SK-N-SH (cell line): ENCODE measurements at regions not wholly inside any gene's neighbourhood (a gene's known extent, or its start where the extent isn't known, plus 50 kb on each side); places are given as distances from the start of the nearest gene placed in this dataset.

Experiments
- CTCF ChIA-PET: fragments of 300-600, 350-600 bp; formaldehyde crosslinking; extraction: SDS; loops from one replicate; lab custom pipeline; 2021; lab: Yijun Ruan, JAX
- POLR2A ChIA-PET: fragments of 350-600 bp; sonication (Branson Sonifier 250); formaldehyde crosslinking; extraction: SDS; loops from one replicate; lab custom pipeline; 2020; ENCODE audit warnings: antibody characterized with exemption, inconsistent platforms; lab: Yijun Ruan, JAX
- DNase-seq: peaks from one replicate; pipeline ENCODE4 v3.0.0; 2012
- H2AFZ ChIP-seq: fragments of 200-600 bp; sonication (generic); 2 replicates; pipeline ENCODE4 v1.8.1; 2016; ENCODE audit warnings: antibody characterized with exemption, mild to moderate bottlenecking, low read depth
- H3F3A ChIP-seq: fragments of 200-600 bp; sonication (generic); replicated peaks from 2 replicates; pipeline ENCODE3; 2016; ENCODE audit warnings: antibody characterized with exemption, mild to moderate bottlenecking; ENCODE audit not compliant: insufficient read depth
- H3K27ac ChIP-seq, 2 experiments: fragments of 200-500 bp in 1 of 2; fragments of 200-600 bp in 1 of 2; sonication (Bioruptor generic) in 1 of 2; sonication (generic), shearing (Covaris generic) in 1 of 2; 2 replicates each; pipeline versions ENCODE4 v1.5.1 to v1.6.1; 2014 to 2016; ENCODE audit warnings: low read depth in 2 of 2, inconsistent platforms in 1 of 2, low read length in 1 of 2, mild to moderate bottlenecking in 1 of 2, mixed read lengths in 1 of 2
- H3K27me3 ChIP-seq: fragments of 200-600 bp; sonication (generic), shearing (Covaris generic); 2 replicates; pipeline ENCODE4 v1.6.1; 2016; ENCODE audit warnings: mixed run types; ENCODE audit not compliant: insufficient read depth
- H3K36me3 ChIP-seq, 2 experiments: fragments of 200-500 bp in 1 of 2; fragments of 200-600 bp in 1 of 2; sonication (Bioruptor generic) in 1 of 2; sonication (generic) in 1 of 2; replicated peaks in 1 of 2; 2 replicates each; pipeline versions ENCODE3 to v1.5.1; 2014 to 2016; ENCODE audit warnings: low read length in 1 of 2, mild to moderate bottlenecking in 1 of 2; ENCODE audit not compliant: insufficient read depth in 2 of 2, control insufficient read depth in 1 of 2
- H3K4me1 ChIP-seq, 2 experiments: fragments of 200-500 bp in 1 of 2; fragments of 200-600 bp in 1 of 2; sonication (Bioruptor generic) in 1 of 2; sonication (generic), shearing (Covaris generic) in 1 of 2; 2 replicates each; pipeline versions ENCODE4 v1.5.1 to v1.6.1; 2014 to 2016; ENCODE audit warnings: low read depth in 1 of 2, low read length in 1 of 2, mixed run types in 1 of 2; ENCODE audit not compliant: insufficient read depth in 2 of 2, control insufficient read depth in 1 of 2
- H3K4me2 ChIP-seq: fragments of 200-600 bp; sonication (generic), shearing (Covaris generic); 2 replicates; pipeline ENCODE4 v1.6.1; 2017; ENCODE audit warnings: mixed run types
- H3K4me3 ChIP-seq, 2 experiments: fragments of 200-500 bp in 1 of 2; fragments of 200-600 bp in 1 of 2; sonication (Bioruptor generic) in 1 of 2; sonication (generic), shearing (Covaris generic) in 1 of 2; 2 replicates each; pipeline versions ENCODE4 v1.5.1 to v1.8.1; 2014 to 2016; ENCODE audit warnings: low read depth in 2 of 2, inconsistent platforms in 1 of 2, low read length in 1 of 2, mild to moderate bottlenecking in 1 of 2, mixed read lengths in 1 of 2, moderate library complexity in 1 of 2
- H3K79me2 ChIP-seq: fragments of 200-600 bp; sonication (generic); 2 replicates; pipeline ENCODE4 v1.8.1; 2017; ENCODE audit warnings: mild to moderate bottlenecking; ENCODE audit not compliant: insufficient read depth
- H3K9ac ChIP-seq: fragments of 200-600 bp; sonication (generic); 2 replicates; pipeline ENCODE4 v1.6.1; 2017; ENCODE audit warnings: mixed run types
- H3K9me2 ChIP-seq: fragments of 200-600 bp; sonication (generic); 2 replicates; pipeline ENCODE4 v1.6.1; 2017; ENCODE audit warnings: mixed run types
- H3K9me3 ChIP-seq: fragments of 200-600 bp; sonication (generic); 2 replicates; pipeline ENCODE4 v1.6.1; 2017; ENCODE audit warnings: mixed run types, mild to moderate bottlenecking, moderate library complexity
- H4K20me1 ChIP-seq: fragments of 200-600 bp; sonication (generic); 2 replicates; pipeline ENCODE4 v1.6.1; 2017; ENCODE audit warnings: mild to moderate bottlenecking, mixed run types; ENCODE audit not compliant: insufficient read depth
- CHD2 ChIP-seq: fragments of 150-350 bp; IDR thresholded peaks from 2 replicates; pipeline ENCODE4 v1.6.1; 2018; ENCODE audit warnings: low read length; ENCODE audit not compliant: partially characterized antibody
- EZH2phosphoT487 ChIP-seq: fragments of 200-600 bp; sonication (generic); IDR thresholded peaks from 2 replicates; pipeline ENCODE4 v1.6.1; 2017; ENCODE audit warnings: low read depth, mixed run types, mild to moderate bottlenecking, antibody characterized with exemption, moderate library complexity, borderline replicate concordance
- FOXJ3 ChIP-seq: sonication (generic); formaldehyde crosslinking; IDR thresholded peaks from 2 replicates; pipeline ENCODE4 v1.5.1; 2020; ENCODE audit warnings: mild to moderate bottlenecking, missing genetic modification reagents
- IRF3 ChIP-seq: fragments of 150-350 bp; IDR thresholded peaks from 2 replicates; pipeline ENCODE4 v1.6.1; 2016; ENCODE audit warnings: mild to moderate bottlenecking, low read depth, low read length
- JUND ChIP-seq: IDR thresholded peaks from 2 replicates; pipeline ENCODE4 v1.4.0; 2012
- MAX ChIP-seq: IDR thresholded peaks from 2 replicates; pipeline ENCODE4 v1.4.0; 2012; ENCODE audit warnings: low read depth
- NFIC ChIP-seq: IDR thresholded peaks from 2 replicates; pipeline ENCODE4 v1.4.0; 2012; ENCODE audit warnings: borderline replicate concordance
- RCOR1 ChIP-seq: fragments of 150-350 bp; IDR thresholded peaks from 2 replicates; pipeline ENCODE4 v1.6.1; 2017; ENCODE audit warnings: antibody characterized with exemption, low read length
- RFX5 ChIP-seq: IDR thresholded peaks from 2 replicates; pipeline ENCODE4 v1.6.1; 2012; ENCODE audit warnings: mild to moderate bottlenecking, improper control_type of control experiment, low read length
- RXRA ChIP-seq: IDR thresholded peaks from 2 replicates; pipeline ENCODE4 v1.4.0; 2012; ENCODE audit warnings: low read depth, mild to moderate bottlenecking, borderline replicate concordance
- TEAD4 ChIP-seq: IDR thresholded peaks from 2 replicates; pipeline ENCODE4 v1.4.0; 2012; ENCODE audit warnings: mild to moderate bottlenecking, borderline replicate concordance; ENCODE audit not compliant: insufficient read depth
- USF1 ChIP-seq: IDR thresholded peaks from 2 replicates; pipeline ENCODE4 v1.4.0; 2012; ENCODE audit warnings: low read depth, borderline replicate concordance
- ZBTB33 ChIP-seq: IDR thresholded peaks from 2 replicates; pipeline ENCODE4 v1.4.0; 2012; ENCODE audit warnings: low read depth, borderline replicate concordance
- WGBS: methylation state at CpG from one replicate; pipeline ENCODE4 v1.1.6; 2017; ENCODE audit warnings: low lambda C conversion rate; 5-methylcytosine and 5-hydroxymethylcytosine counted together

GRCh38 chr11:15645201-15645600, 530.5 kb downstream of the INSC start (continued):
- TF ChIP-seq EZH2phosphoT487 (no peak), NFIC (no peak), JUND (no peak), RFX5 (no peak), ZBTB33 (no peak)

- WGBS, result 70% methylated on average over 9 of the region's 14 CpGs
- ChIA-PET CTCF (interaction anchor here (0.6 to 2.8 kb wide), 70 partner anchors 8 to 964 kb away, joined by 3 to 37 read pairs (median 5); no protein-coding TSS in a partner anchor), POLR2A (interaction anchor here (0.5 to 1.6 kb wide), 15 partner anchors 10 to 964 kb away, joined by 3 to 12 read pairs (median 3); no protein-coding TSS in a partner anchor)
- TF ChIP-seq ZBTB33, result no peak
- no peak for TF ChIP-seq IRF3
- TF ChIP-seq RXRA, result no peak
- TF ChIP-seq TEAD4, result no peak
- no peak for TF ChIP-seq USF1
- TF ChIP-seq EZH2phosphoT487, result no peak
- no peak for TF ChIP-seq CHD2
- TF ChIP-seq RCOR1, result no peak
- no peak for TF ChIP-seq RFX5
- no peak for TF ChIP-seq MAX
- TF ChIP-seq FOXJ3 (CRISPR knock-in tag), result no peak
- H3K36me3 ChIP-seq, result no peaks in the 10 kb centered on the region
- H3K4me3 ChIP-seq, result peak overlapping the region in 1 of 2 experiments; percentile 40; a peak in 1 of 4 replicates
- no peaks in the 10 kb centered on the region for H3K9me2 ChIP-seq
- DNase-seq, result no peak
- H3K27ac ChIP-seq, result peak overlapping the region in 1 of 2 experiments; percentile 87; a peak in 2 of 4 replicates
- H4K20me1 ChIP-seq, result no peaks in the 10 kb centered on the region
- H3K9ac ChIP-seq, result no peak overlapping the region
- no peaks in the 10 kb centered on the region for H3K9me3 ChIP-seq
- no peaks in the 10 kb centered on the region for H3K79me2 ChIP-seq
- peak overlapping the region; percentile 64 for H2AFZ ChIP-seq
- no peak overlapping the region for H3K4me2 ChIP-seq
- H3K4me1 ChIP-seq, result peaks cover 0 to 20% of the 10 kb centered on the region in 2 experiments; a peak in 2 of 4 replicates
- no peaks in the 10 kb centered on the region for H3F3A ChIP-seq
- H3K27me3 ChIP-seq, result no peaks in the 10 kb centered on the region
These were observed 534.8 kb downstream of the INSC start for GRCh38 chr11:15649371-15650104.
